ENCODE measurements at regions not wholly inside any gene's neighbourhood (a gene's known extent, or its start where the extent isn't known, plus 50 kb on each side); places are given as distances from the start of the nearest gene placed in this dataset.
A peak's percentile ranks its signal among the peaks of the same experiment; 100 is the strongest.
"Not testable (repeated sequence)": the region's sequence is repeated elsewhere in the genome, so short reads cannot be mapped to it uniquely, and the experiment has no call there.

GRCh38 chr15:66868918-66869317 is 166.9 kb downstream of the SMAD6 start:
- Histone ChIP-seq H3K27me3 (ENCODE audit: control insufficient read depth, insufficient read depth, low read length, poor library complexity, severe bottlenecking) (no peaks in the 10 kb centered on the region), H3K9me3 (ENCODE audit: control insufficient read depth, low read length) (no peaks in the 10 kb centered on the region), H3K27ac (ENCODE audit: low read depth, low read length) (no peak overlapping the region), H3K36me3 (ENCODE audit: control insufficient read depth, insufficient read depth, low read length) (no peaks in the 10 kb centered on the region), H3K9ac (ENCODE audit: extremely low read depth, low read length, poor library complexity, severe bottlenecking) (no peak overlapping the region), H3K4me1 (ENCODE audit: control insufficient read depth, insufficient read depth, low read length) (peaks cover 6% of the 10 kb centered on the region), H3K4me3 (ENCODE audit: low read length) (no peak overlapping the region)
- DNase-seq, result peak; percentile 19
- 91% methylated on average over 1 of the region's 1 CpG; no CpG with 5 or more reads in 1 of the 2 experiments for WGBS, 2 experiments (ENCODE audit: insufficient coverage in 1 of 2, insufficient read length in 1 of 2)
- no peak for TF ChIP-seq CTCF (conservative IDR thresholded peaks at IDR 0.05)
- Mint-ChIP-seq H3K27me3 (ENCODE audit: insufficient read depth) (no peaks in the 10 kb centered on the region), H3K9me3 (no peaks in the 10 kb centered on the region), H3K27ac (no peak overlapping the region), H3K36me3 (ENCODE audit: low read depth) (peaks cover 11% of the 10 kb centered on the region), H3K4me3 (no peak overlapping the region), H3K4me1 (peaks cover 12% of the 10 kb centered on the region)

GRCh38 chr15:66870880-66871388 is 168.9 kb downstream of the SMAD6 start:
- Histone ChIP-seq H3K9me3 (ENCODE audit: control insufficient read depth, low read length) (no peaks in the 10 kb centered on the region), H3K36me3 (ENCODE audit: control insufficient read depth, insufficient read depth, low read length) (no peaks in the 10 kb centered on the region), H3K9ac (ENCODE audit: extremely low read depth, low read length, poor library complexity, severe bottlenecking) (no peak overlapping the region), H3K4me3 (ENCODE audit: low read length) (no peak overlapping the region), H3K27ac (ENCODE audit: low read depth, low read length) (no peak overlapping the region), H3K4me1 (ENCODE audit: control insufficient read depth, insufficient read depth, low read length) (peaks cover under 1% of the 10 kb centered on the region), H3K27me3 (ENCODE audit: control insufficient read depth, insufficient read depth, low read length, poor library complexity, severe bottlenecking) (no peaks in the 10 kb centered on the region)
- Mint-ChIP-seq H3K9me3 (no peaks in the 10 kb centered on the region), H3K4me3 (no peak overlapping the region), H3K27me3 (ENCODE audit: insufficient read depth) (no peaks in the 10 kb centered on the region), H3K36me3 (ENCODE audit: low read depth) (peaks cover 10% of the 10 kb centered on the region), H3K27ac (no peak overlapping the region), H3K4me1 (peaks cover 8% of the 10 kb centered on the region)
- DNase-seq, result no peak
- no peak for TF ChIP-seq CTCF (conservative IDR thresholded peaks at IDR 0.05)

- H3K4me3 ChIP-seq (ENCODE audit: low read length), result no peak overlapping the region
- no peak for DNase-seq
- Mint-ChIP-seq H3K27me3 (ENCODE audit: insufficient read depth) (no peaks in the 10 kb centered on the region), H3K36me3 (ENCODE audit: low read depth) (no peaks in the 10 kb centered on the region), H3K9me3 (no peaks in the 10 kb centered on the region), H3K4me3 (no peak overlapping the region), H3K4me1 (peaks cover 2% of the 10 kb centered on the region), H3K27ac (no peak overlapping the region)
- no peaks in the 10 kb centered on the region for H3K27me3 ChIP-seq (ENCODE audit: control insufficient read depth, insufficient read depth, low read length, poor library complexity, severe bottlenecking)
- no peaks in the 10 kb centered on the region for H3K9me3 ChIP-seq (ENCODE audit: control insufficient read depth, low read length)
- no peak overlapping the region for H3K9ac ChIP-seq (ENCODE audit: extremely low read depth, low read length, poor library complexity, severe bottlenecking)
- H3K4me1 ChIP-seq (ENCODE audit: control insufficient read depth, insufficient read depth, low read length), result no peaks in the 10 kb centered on the region
- no peak overlapping the region for H3K27ac ChIP-seq (ENCODE audit: low read depth, low read length)
- TF ChIP-seq CTCF (conservative IDR thresholded peaks at IDR 0.05), result no peak
- H3K36me3 ChIP-seq (ENCODE audit: control insufficient read depth, insufficient read depth, low read length), result no peaks in the 10 kb centered on the region
Observed at GRCh38 chr15:66872405-66872804, 170.4 kb downstream of the SMAD6 start.

GRCh38 chr15:66873331-66873730 is 171.3 kb downstream of the SMAD6 start:
- WGBS, 2 experiments (ENCODE audit: insufficient coverage in 1 of 2, insufficient read length in 1 of 2), result 90 to 96% methylated on average over 2 to 3 of the region's 3 CpGs
- H3K9me3 ChIP-seq (ENCODE audit: control insufficient read depth, low read length), result not testable (repeated sequence)

More at GRCh38 chr15:66873331-66873730, 171.3 kb downstream of the SMAD6 start:
- not testable (repeated sequence) for H3K4me3 ChIP-seq (ENCODE audit: low read length); H3K4me3 Mint-ChIP-seq; DNase-seq; H3K27ac ChIP-seq (ENCODE audit: low read depth, low read length); H3K9me3 Mint-ChIP-seq; H3K4me1 Mint-ChIP-seq; H3K36me3 Mint-ChIP-seq (ENCODE audit: low read depth); H3K27ac Mint-ChIP-seq; H3K9ac ChIP-seq (ENCODE audit: extremely low read depth, low read length, poor library complexity, severe bottlenecking); H3K4me1 ChIP-seq (ENCODE audit: control insufficient read depth, insufficient read depth, low read length); H3K27me3 ChIP-seq (ENCODE audit: control insufficient read depth, insufficient read depth, low read length, poor library complexity, severe bottlenecking); H3K36me3 ChIP-seq (ENCODE audit: control insufficient read depth, insufficient read depth, low read length); H3K27me3 Mint-ChIP-seq (ENCODE audit: insufficient read depth)
